ENCODE measurements at regions not wholly inside any gene's neighbourhood (a gene's known extent, or its start where the extent isn't known, plus 50 kb on each side); places are given as distances from the start of the nearest gene placed in this dataset.

DNA sequence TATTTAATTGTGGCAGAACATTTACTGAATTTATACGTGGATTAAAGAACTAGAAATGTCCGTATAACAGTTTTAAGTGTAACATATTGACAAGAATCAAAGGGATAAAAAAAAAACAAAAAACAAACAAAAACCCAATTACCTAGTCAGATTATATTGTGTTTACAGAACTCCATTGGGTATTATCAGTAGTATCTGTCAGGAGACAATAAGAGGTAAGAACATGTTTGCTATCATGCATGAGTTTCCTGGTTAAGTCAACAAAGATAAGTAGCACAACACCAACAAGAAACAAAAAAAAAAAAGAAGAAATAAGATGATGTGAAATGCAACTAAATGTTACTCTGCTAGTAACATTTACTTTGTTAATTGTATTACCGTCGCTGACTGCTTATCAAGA is 570.6 kb downstream of the ZBBX start:
- peaks cover 0 to 5% (median 0%) of the 10 kb centered on the region in 3 donors for H3K27me3 Mint-ChIP-seq (ENCODE audit: low read depth in 3 of 3)
- H3K27ac Mint-ChIP-seq, result no peak overlapping the region
- H3K36me3 Mint-ChIP-seq, result no peaks in the 10 kb centered on the region
- no peaks in the 10 kb centered on the region for H3K4me1 Mint-ChIP-seq
- H3K4me3 Mint-ChIP-seq, result no peak overlapping the region
- DNase-seq, result no peak
- peaks cover 9 to 65% (median 42%) of the 10 kb centered on the region in 6 donors for H3K9me3 Mint-ChIP-seq

GRCh38 chr3:166788936-166789335 is 591.2 kb downstream of the ZBBX start:
- no peaks in the 10 kb centered on the region for H3K4me1 Mint-ChIP-seq
- no peak overlapping the region for H3K4me3 Mint-ChIP-seq
- peaks cover 0 to 4% (median 0%) of the 10 kb centered on the region in 3 donors for H3K27me3 Mint-ChIP-seq (ENCODE audit: low read depth in 3 of 3)
- H3K36me3 Mint-ChIP-seq, result peaks cover 0 to 4% (median 0%) of the 10 kb centered on the region in 3 donors
- no peak overlapping the region for H3K27ac Mint-ChIP-seq
- DNase-seq, result no peak
- peaks cover 11 to 48% (median 20%) of the 10 kb centered on the region in 6 donors for H3K9me3 Mint-ChIP-seq

GRCh38 chr3:166785876-166786275 is 594.2 kb downstream of the ZBBX start:
- no peak for DNase-seq
- H3K4me1 Mint-ChIP-seq, result no peaks in the 10 kb centered on the region
- peaks cover 0 to 4% (median 0%) of the 10 kb centered on the region in 3 donors for H3K27me3 Mint-ChIP-seq (ENCODE audit: low read depth in 3 of 3)
- H3K27ac Mint-ChIP-seq, result no peak overlapping the region
- peaks cover 0 to 4% (median 0%) of the 10 kb centered on the region in 3 donors for H3K36me3 Mint-ChIP-seq
- H3K9me3 Mint-ChIP-seq, result peaks cover 15 to 58% (median 39%) of the 10 kb centered on the region in 6 donors
- H3K4me3 Mint-ChIP-seq, result no peak overlapping the region

GRCh38 chr3:166783206-166783605 is 596.9 kb downstream of the ZBBX start:
- Mint-ChIP-seq H3K9me3 (peaks cover 9 to 68% (median 39%) of the 10 kb centered on the region in 6 donors), H3K36me3 (no peaks in the 10 kb centered on the region), H3K4me1 (no peaks in the 10 kb centered on the region), H3K27me3 (ENCODE audit: low read depth in 3 of 3) (no peaks in the 10 kb centered on the region), H3K27ac (no peak overlapping the region), H3K4me3 (no peak overlapping the region)
- DNase-seq, result no peak

- Mint-ChIP-seq H3K36me3 (no peaks in the 10 kb centered on the region), H3K4me3 (no peak overlapping the region), H3K4me1 (no peaks in the 10 kb centered on the region), H3K27me3 (ENCODE audit: low read depth in 3 of 3) (peaks cover 0 to 11% (median 1%) of the 10 kb centered on the region in 3 donors), H3K27ac (no peak overlapping the region), H3K9me3 (peaks cover 17 to 50% (median 34%) of the 10 kb centered on the region in 6 donors)
- no peak for DNase-seq
These were observed 615.3 kb downstream of the ZBBX start for GRCh38 chr3:166764698-166765318.

DNA sequence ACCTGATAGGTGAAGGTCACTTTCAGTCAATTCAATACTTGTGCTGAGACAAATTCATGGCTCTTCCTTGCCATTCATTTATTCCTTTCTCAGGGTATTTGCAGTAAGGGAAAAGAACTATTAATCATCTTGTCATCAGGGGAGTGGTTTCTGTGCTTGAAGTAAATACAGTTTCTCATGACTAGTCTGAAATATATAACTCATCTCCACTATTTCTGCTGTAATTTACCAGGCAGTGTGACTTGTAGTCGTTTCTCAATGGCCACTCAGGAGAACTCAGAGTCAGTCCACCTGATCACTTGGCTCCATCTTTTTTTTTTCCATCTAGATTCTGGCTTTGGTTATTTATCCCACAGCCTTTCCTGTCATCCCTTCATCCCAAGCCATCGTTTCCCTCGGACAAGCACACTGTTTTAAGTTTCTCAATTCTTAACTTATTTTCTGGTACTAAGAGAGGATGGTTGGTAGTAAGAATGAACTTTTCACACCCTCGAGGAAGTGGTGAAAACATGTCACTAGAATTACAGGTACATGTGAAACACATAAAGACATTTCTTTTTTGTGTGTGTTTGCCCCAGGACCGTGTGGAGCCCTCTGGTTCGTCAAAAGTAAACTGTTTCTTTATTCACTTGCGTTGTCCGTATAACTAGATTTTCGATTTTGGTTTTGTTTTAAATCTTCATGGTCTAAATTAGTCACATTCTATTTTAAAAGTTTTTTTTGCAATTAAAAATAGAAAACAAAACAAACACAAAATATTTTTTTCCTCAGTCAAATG is 620.2 kb downstream of the ZBBX start:
- Mint-ChIP-seq H3K4me1 (no peaks in the 10 kb centered on the region), H3K36me3 (peaks cover 0 to 3% (median 0%) of the 10 kb centered on the region in 3 donors), H3K9me3 (peaks cover 13 to 41% (median 28%) of the 10 kb centered on the region in 6 donors), H3K27me3 (ENCODE audit: low read depth in 3 of 3) (peaks cover 0 to 11% (median 0%) of the 10 kb centered on the region in 3 donors), H3K27ac (no peak overlapping the region), H3K4me3 (no peak overlapping the region)
- no peak for DNase-seq

DNA sequence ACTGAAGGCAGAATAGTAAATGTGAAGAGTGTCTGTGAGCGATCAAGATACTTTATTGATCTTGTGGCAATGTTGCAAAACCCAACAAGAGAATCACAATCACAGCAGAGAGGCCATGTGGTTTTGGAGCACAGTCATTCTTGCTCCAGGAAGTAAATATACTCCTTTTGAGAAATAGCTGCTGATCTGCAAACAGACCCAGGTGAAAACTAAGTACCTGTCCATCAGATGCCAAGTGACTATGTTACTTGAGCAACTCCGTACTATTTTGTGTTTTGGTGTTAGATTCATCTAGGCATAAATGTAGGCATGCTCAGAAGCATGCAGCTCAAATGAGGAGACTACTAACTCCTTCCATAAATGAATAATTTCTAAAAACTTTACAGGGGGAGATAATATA is 627.9 kb downstream of the ZBBX start:
- H3K36me3 Mint-ChIP-seq, result peaks cover 0 to 11% (median 0%) of the 10 kb centered on the region in 3 donors

GRCh38 chr3:166743481-166744134 is 636.5 kb downstream of the ZBBX start:
- Mint-ChIP-seq H3K27ac (no peak overlapping the region), H3K4me3 (no peak overlapping the region), H3K4me1 (no peaks in the 10 kb centered on the region), H3K36me3 (no peaks in the 10 kb centered on the region), H3K27me3 (ENCODE audit: low read depth in 3 of 3) (peaks cover 0 to 1% (median 0%) of the 10 kb centered on the region in 3 donors), H3K9me3 (peaks cover 8 to 43% (median 27%) of the 10 kb centered on the region in 6 donors)
- DNase-seq, result no peak

More for the DNA sequence above, 627.9 kb downstream of the ZBBX start:
- peaks cover 9 to 67% (median 47%) of the 10 kb centered on the region in 6 donors for H3K9me3 Mint-ChIP-seq
- no peak for DNase-seq
- no peaks in the 10 kb centered on the region for H3K4me1 Mint-ChIP-seq
- no peak overlapping the region for H3K27ac Mint-ChIP-seq
- H3K27me3 Mint-ChIP-seq (ENCODE audit: low read depth in 3 of 3), result peaks cover 0 to 2% (median 0%) of the 10 kb centered on the region in 3 donors
- no peak overlapping the region for H3K4me3 Mint-ChIP-seq

GRCh38 chr3:166734734-166735133 is 645.4 kb downstream of the ZBBX start:
- H3K9me3 Mint-ChIP-seq, result peaks cover 14 to 43% (median 27%) of the 10 kb centered on the region in 6 donors
- no peak overlapping the region for H3K4me3 Mint-ChIP-seq
- H3K36me3 Mint-ChIP-seq, result no peaks in the 10 kb centered on the region
- H3K27me3 Mint-ChIP-seq (ENCODE audit: low read depth in 3 of 3), result peaks cover 0 to 5% (median 0%) of the 10 kb centered on the region in 3 donors
- DNase-seq, result no peak
- H3K4me1 Mint-ChIP-seq, result no peaks in the 10 kb centered on the region
- H3K27ac Mint-ChIP-seq, result no peak overlapping the region

DNA sequence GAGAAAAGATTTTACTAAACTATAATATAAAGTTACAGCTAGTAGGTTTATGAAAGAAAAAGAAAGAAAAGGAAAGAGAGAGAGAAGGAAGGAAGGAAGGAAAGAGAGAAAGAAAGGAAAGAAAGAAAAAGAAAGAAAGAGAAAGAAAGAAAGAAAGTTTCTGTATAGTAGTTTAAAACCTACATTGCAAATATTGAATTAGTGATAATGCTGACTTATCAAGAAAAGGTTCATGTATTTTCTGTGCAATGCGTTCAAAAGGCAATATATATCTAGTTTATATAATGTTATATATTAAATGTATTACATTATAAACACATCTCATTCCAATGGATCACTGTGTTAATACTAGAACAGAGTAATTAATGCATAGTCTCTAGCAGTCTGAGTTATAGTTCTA is 648.4 kb downstream of the ZBBX start:
- no peak overlapping the region for H3K27ac Mint-ChIP-seq
- H3K4me3 Mint-ChIP-seq, result no peak overlapping the region
- peaks cover 0 to 8% (median 0%) of the 10 kb centered on the region in 3 donors for H3K36me3 Mint-ChIP-seq
- H3K27me3 Mint-ChIP-seq (ENCODE audit: low read depth in 3 of 3), result no peaks in the 10 kb centered on the region
- H3K9me3 Mint-ChIP-seq, result peaks cover 15 to 43% (median 29%) of the 10 kb centered on the region in 6 donors
- no peaks in the 10 kb centered on the region for H3K4me1 Mint-ChIP-seq
- DNase-seq, result no peak

GRCh38 chr3:166721466-166721865 is 658.6 kb downstream of the ZBBX start:
- H3K36me3 Mint-ChIP-seq, result no peaks in the 10 kb centered on the region
- no peak overlapping the region for H3K27ac Mint-ChIP-seq
- DNase-seq, result no peak
- H3K4me1 Mint-ChIP-seq, result no peaks in the 10 kb centered on the region
- H3K9me3 Mint-ChIP-seq, result peaks cover 10 to 72% (median 38%) of the 10 kb centered on the region in 6 donors
- no peaks in the 10 kb centered on the region for H3K27me3 Mint-ChIP-seq (ENCODE audit: low read depth in 3 of 3)
- H3K4me3 Mint-ChIP-seq, result no peak overlapping the region

DNA sequence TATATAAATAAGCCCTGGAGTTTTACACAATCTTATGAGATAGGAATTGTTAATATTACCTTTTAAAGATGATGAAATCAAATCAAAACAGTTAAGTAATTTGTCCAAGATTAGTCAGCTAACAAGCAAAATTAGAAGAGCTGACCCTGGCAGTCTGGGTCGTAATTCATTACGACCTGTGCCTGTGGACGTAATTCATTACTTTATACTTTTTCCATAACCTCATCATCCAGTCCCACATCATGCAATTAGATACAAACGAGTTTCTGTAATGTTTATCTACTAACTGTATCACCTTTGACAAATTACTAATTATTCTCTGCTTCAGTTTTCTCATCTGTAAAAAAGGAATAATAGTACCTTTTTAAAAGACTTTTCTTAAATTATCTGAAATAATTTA is 665.9 kb downstream of the ZBBX start:
- Mint-ChIP-seq H3K4me3 (no peak overlapping the region), H3K36me3 (no peaks in the 10 kb centered on the region), H3K27me3 (ENCODE audit: low read depth in 3 of 3) (peaks cover 2 to 3% (median 3%) of the 10 kb centered on the region in 3 donors), H3K4me1 (no peaks in the 10 kb centered on the region), H3K9me3 (peaks cover 11 to 41% (median 15%) of the 10 kb centered on the region in 6 donors), H3K27ac (no peak overlapping the region)
- DNase-seq, result no peak

DNA sequence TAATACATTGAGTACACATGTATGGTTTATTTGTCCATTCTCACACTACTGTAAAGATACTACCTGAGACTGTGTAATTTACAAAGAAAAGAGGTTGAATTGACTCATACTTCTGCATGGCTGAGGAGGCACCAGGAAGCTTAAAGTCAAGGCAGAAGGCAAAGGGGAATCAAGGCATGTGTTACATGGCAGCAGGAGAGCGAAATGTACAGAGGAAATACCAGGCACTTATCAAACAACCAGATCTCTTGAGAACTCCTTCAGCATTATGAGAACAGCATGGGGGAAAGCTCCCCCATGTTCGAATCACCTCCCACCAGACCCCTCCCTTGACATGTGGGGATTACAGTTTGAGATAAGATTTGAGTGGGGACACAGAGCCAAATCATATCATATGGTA is 666.3 kb downstream of the ZBBX start:
- Mint-ChIP-seq H3K36me3 (no peaks in the 10 kb centered on the region), H3K27ac (no peak overlapping the region), H3K27me3 (ENCODE audit: low read depth in 3 of 3) (peaks cover 2 to 3% (median 3%) of the 10 kb centered on the region in 3 donors), H3K4me1 (no peaks in the 10 kb centered on the region), H3K4me3 (no peak overlapping the region), H3K9me3 (peaks cover 10 to 41% (median 15%) of the 10 kb centered on the region in 6 donors)
- no peak for DNase-seq

GRCh38 chr3:166706094-166706493 is 674.0 kb downstream of the ZBBX start:
- DNase-seq, result no peak
- H3K9me3 Mint-ChIP-seq, result peaks cover 3 to 53% (median 11%) of the 10 kb centered on the region in 6 donors
- no peaks in the 10 kb centered on the region for H3K4me1 Mint-ChIP-seq
- H3K36me3 Mint-ChIP-seq, result no peaks in the 10 kb centered on the region
- H3K27ac Mint-ChIP-seq, result no peak overlapping the region
- no peaks in the 10 kb centered on the region for H3K27me3 Mint-ChIP-seq (ENCODE audit: low read depth in 3 of 3)
- H3K4me3 Mint-ChIP-seq, result no peak overlapping the region
